HG03460 (cell line): ENCODE measurements at regions not wholly inside any gene's neighbourhood (a gene's known extent, or its start where the extent isn't known, plus 50 kb on each side); places are given as distances from the start of the nearest gene placed in this dataset.

Experiments
- ATAC-seq: cut with Tn5 transposase; IDR thresholded peaks from one replicate; pipeline ENCODE4 v1.9.1; 2021; ENCODE audit not compliant: unreplicated experiment

GRCh38 chr16:85371948-85372347 is 241.2 kb upstream of the GSE1 start:
- no peak for ATAC-seq

GRCh38 chr16:85372627-85373372 is 240.3 kb upstream of the GSE1 start:
- ATAC-seq: no peak

GRCh38 chr16:85373741-85374570 is 239.2 kb upstream of the GSE1 start:
- ATAC-seq: no peak

- no peak for ATAC-seq
These were observed 238.6 kb upstream of the GSE1 start for GRCh38 chr16:85374571-85374872.

GRCh38 chr16:85375282-85375681 is 237.8 kb upstream of the GSE1 start:
- no peak for ATAC-seq

- ATAC-seq: no peak
These were observed 236.6 kb upstream of the GSE1 start for GRCh38 chr16:85376292-85377095.

GRCh38 chr16:85377388-85378144 is 235.6 kb upstream of the GSE1 start:
- no peak for ATAC-seq

- ATAC-seq: no peak
These were observed 234.7 kb upstream of the GSE1 start for GRCh38 chr16:85378145-85379040.

- ATAC-seq: no peak
These were observed 233.8 kb upstream of the GSE1 start for GRCh38 chr16:85379041-85380001.

- no peak for ATAC-seq
These were observed 233.1 kb upstream of the GSE1 start for GRCh38 chr16:85380002-85380395.

GRCh38 chr16:85380905-85381737 is 232.0 kb upstream of the GSE1 start:
- ATAC-seq: no peak

GRCh38 chr16:85381738-85382592 is 231.2 kb upstream of the GSE1 start:
- ATAC-seq: no peak

GRCh38 chr16:85382717-85383118 is 230.4 kb upstream of the GSE1 start:
- no peak for ATAC-seq

- ATAC-seq: no peak
These were observed 229.0 kb upstream of the GSE1 start for GRCh38 chr16:85383836-85384832.

- no peak for ATAC-seq
These were observed 228.2 kb upstream of the GSE1 start for GRCh38 chr16:85384833-85385462.
